ENCODE measurements at regions not wholly inside any gene's neighbourhood (a gene's known extent, or its start where the extent isn't known, plus 50 kb on each side); places are given as distances from the start of the nearest gene placed in this dataset.
A peak's percentile ranks its signal among the peaks of the same experiment; 100 is the strongest.
"Not testable (repeated sequence)": the region's sequence is repeated elsewhere in the genome, so short reads cannot be mapped to it uniquely, and the experiment has no call there.

GRCh38 chr9:96156171-96156974 lies 145.6 kb downstream of the HSD17B3 start:
- DNase-seq, result no peak

GRCh38 chr9:96154081-96154480 lies 147.9 kb downstream of the HSD17B3 start:
- no peak for DNase-seq

GRCh38 chr9:96152550-96152949 lies 149.4 kb downstream of the HSD17B3 start:
- no peak for DNase-seq

GRCh38 chr9:96150324-96151227 lies 151.4 kb downstream of the HSD17B3 start:
- peak; percentile 60 for DNase-seq

GRCh38 chr9:96149533-96150280 lies 152.3 kb downstream of the HSD17B3 start:
- DNase-seq, result no peak

GRCh38 chr9:96148634-96149532 lies 153.1 kb downstream of the HSD17B3 start:
- DNase-seq, result no peak

- DNase-seq, result not testable (repeated sequence)
These were observed 154.9 kb downstream of the HSD17B3 start for GRCh38 chr9:96147029-96147428.

GRCh38 chr9:96141666-96142065 lies 160.3 kb downstream of the HSD17B3 start:
- no peak for DNase-seq

GRCh38 chr9:96141128-96141474 lies 160.9 kb downstream of the HSD17B3 start:
- no peak for DNase-seq

GRCh38 chr9:96140296-96141127 lies 161.5 kb downstream of the HSD17B3 start:
- DNase-seq, result no peak

- no peak for DNase-seq
These were observed 162.2 kb downstream of the HSD17B3 start for GRCh38 chr9:96139592-96140295.

GRCh38 chr9:96138616-96139015 lies 163.4 kb downstream of the HSD17B3 start:
- no peak for DNase-seq

GRCh38 chr9:96137671-96138429 lies 164.1 kb downstream of the HSD17B3 start:
- no peak for DNase-seq

- DNase-seq, result no peak
These were observed 164.8 kb downstream of the HSD17B3 start for GRCh38 chr9:96136992-96137670.

- no peak for DNase-seq
These were observed 166.2 kb downstream of the HSD17B3 start for GRCh38 chr9:96135753-96136290.

GRCh38 chr9:96135076-96135752 lies 166.8 kb downstream of the HSD17B3 start:
- DNase-seq, result no peak

GRCh38 chr9:96133321-96134021 lies 168.5 kb downstream of the HSD17B3 start:
- no peak for DNase-seq

GRCh38 chr9:96131825-96132224 lies 170.2 kb downstream of the HSD17B3 start:
- DNase-seq, result no peak

All from activated CD8-positive, alpha-beta memory T cell treated with anti-CD3 and anti-CD28 coated beads, Interleukin-2, amount 50 U/mL, for 4 hours (primary cell).